ENCODE measurements at regions not wholly inside any gene's neighbourhood (a gene's known extent, or its start where the extent isn't known, plus 50 kb on each side); places are given as distances from the start of the nearest gene placed in this dataset.

DNA sequence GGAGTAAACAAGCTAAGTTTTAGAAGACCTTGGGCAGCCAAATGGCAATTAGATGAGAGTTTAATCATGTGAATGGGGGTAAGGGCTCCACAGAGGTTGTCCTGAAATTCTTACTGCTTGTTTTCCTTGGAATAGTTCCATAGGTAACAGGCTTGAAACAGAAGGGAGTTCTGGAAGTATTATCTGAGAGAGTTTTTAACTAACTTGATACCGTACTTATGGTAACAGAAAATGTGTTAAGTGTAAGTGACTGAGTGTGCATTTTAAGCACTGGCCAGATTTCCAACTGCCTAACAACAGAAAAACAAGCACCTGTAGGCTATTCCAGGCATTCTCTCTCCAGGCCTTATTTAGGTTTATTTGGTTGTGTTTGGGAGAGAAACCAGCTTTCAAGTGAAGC is 414.6 kb upstream of the PDE3A start:
- no peak for TF ChIP-seq FOXM1 (IDR thresholded peaks at IDR 0.05; ENCODE audit: borderline replicate concordance, low read depth)
- no peak for TF ChIP-seq TEAD4 (IDR thresholded peaks at IDR 0.05)
- TF ChIP-seq ZBTB7A (IDR thresholded peaks at IDR 0.05; ENCODE audit: low read depth), result no peak
- TF ChIP-seq CEBPB (IDR thresholded peaks at IDR 0.05), result no peak
- no peak for TF ChIP-seq RAD21 (IDR thresholded peaks at IDR 0.05; ENCODE audit: low read depth)
- TF ChIP-seq CREB1 (IDR thresholded peaks at IDR 0.05; ENCODE audit: low read depth), result no peak
- TF ChIP-seq, protein P1, sequence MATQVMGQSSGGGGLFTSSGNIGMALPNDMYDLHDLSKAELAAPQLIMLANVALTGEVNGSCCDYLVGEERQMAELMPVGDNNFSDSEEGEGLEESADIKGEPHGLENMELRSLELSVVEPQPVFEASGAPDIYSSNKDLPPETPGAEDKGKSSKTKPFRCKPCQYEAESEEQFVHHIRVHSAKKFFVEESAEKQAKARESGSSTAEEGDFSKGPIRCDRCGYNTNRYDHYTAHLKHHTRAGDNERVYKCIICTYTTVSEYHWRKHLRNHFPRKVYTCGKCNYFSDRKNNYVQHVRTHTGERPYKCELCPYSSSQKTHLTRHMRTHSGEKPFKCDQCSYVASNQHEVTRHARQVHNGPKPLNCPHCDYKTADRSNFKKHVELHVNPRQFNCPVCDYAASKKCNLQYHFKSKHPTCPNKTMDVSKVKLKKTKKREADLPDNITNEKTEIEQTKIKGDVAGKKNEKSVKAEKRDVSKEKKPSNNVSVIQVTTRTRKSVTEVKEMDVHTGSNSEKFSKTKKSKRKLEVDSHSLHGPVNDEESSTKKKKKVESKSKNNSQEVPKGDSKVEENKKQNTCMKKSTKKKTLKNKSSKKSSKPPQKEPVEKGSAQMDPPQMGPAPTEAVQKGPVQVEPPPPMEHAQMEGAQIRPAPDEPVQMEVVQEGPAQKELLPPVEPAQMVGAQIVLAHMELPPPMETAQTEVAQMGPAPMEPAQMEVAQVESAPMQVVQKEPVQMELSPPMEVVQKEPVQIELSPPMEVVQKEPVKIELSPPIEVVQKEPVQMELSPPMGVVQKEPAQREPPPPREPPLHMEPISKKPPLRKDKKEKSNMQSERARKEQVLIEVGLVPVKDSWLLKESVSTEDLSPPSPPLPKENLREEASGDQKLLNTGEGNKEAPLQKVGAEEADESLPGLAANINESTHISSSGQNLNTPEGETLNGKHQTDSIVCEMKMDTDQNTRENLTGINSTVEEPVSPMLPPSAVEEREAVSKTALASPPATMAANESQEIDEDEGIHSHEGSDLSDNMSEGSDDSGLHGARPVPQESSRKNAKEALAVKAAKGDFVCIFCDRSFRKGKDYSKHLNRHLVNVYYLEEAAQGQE (IDR thresholded peaks at IDR 0.05; ENCODE audit: low read depth), result no peak
- TF ChIP-seq TCF12 (IDR thresholded peaks at IDR 0.05; ENCODE audit: low read depth), result no peak
- no peak for TF ChIP-seq EGR1 (IDR thresholded peaks at IDR 0.05)
- TF ChIP-seq, protein P2, sequence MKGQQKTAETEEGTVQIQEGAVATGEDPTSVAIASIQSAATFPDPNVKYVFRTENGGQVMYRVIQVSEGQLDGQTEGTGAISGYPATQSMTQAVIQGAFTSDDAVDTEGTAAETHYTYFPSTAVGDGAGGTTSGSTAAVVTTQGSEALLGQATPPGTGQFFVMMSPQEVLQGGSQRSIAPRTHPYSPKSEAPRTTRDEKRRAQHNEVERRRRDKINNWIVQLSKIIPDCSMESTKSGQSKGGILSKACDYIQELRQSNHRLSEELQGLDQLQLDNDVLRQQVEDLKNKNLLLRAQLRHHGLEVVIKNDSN (IDR thresholded peaks at IDR 0.05), result no peak
- TF ChIP-seq YY1 (IDR thresholded peaks at IDR 0.05; ENCODE audit: low read depth), result no peak
- no peak for TF ChIP-seq NFIC (IDR thresholded peaks at IDR 0.05)
- TF ChIP-seq, protein P3, sequence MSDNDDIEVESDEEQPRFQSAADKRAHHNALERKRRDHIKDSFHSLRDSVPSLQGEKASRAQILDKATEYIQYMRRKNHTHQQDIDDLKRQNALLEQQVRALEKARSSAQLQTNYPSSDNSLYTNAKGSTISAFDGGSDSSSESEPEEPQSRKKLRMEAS (IDR thresholded peaks at IDR 0.05), result no peak
- no peak for TF ChIP-seq TAF1 (IDR thresholded peaks at IDR 0.05; ENCODE audit: low read depth)
- TF ChIP-seq EP300 (IDR thresholded peaks at IDR 0.05; ENCODE audit: borderline replicate concordance), result no peak

DNA sequence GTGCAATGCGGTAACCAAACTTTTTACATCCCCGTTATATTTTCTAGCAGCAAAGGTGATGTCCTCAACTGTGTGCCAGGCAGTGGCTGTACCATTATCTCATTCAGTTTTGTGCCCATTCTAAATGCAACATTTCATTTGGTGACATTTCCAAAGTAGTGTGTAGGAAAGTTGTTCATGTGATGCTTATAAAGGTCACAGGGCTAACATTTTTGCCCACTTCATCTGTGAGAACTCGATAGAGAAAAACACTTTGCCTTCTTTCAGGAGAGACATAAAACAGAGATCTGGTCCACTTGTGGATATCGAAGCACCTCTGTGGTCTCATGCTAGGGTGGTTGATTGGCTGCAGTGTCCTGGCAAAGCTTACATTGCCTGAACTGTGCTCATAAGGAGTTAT is 414.2 kb upstream of the PDE3A start:
- TF ChIP-seq, protein P1 (IDR thresholded peaks at IDR 0.05; ENCODE audit: low read depth), result no peak
- no peak for TF ChIP-seq YY1 (IDR thresholded peaks at IDR 0.05; ENCODE audit: low read depth)
- TF ChIP-seq, protein P2 (IDR thresholded peaks at IDR 0.05), result no peak

DNA sequence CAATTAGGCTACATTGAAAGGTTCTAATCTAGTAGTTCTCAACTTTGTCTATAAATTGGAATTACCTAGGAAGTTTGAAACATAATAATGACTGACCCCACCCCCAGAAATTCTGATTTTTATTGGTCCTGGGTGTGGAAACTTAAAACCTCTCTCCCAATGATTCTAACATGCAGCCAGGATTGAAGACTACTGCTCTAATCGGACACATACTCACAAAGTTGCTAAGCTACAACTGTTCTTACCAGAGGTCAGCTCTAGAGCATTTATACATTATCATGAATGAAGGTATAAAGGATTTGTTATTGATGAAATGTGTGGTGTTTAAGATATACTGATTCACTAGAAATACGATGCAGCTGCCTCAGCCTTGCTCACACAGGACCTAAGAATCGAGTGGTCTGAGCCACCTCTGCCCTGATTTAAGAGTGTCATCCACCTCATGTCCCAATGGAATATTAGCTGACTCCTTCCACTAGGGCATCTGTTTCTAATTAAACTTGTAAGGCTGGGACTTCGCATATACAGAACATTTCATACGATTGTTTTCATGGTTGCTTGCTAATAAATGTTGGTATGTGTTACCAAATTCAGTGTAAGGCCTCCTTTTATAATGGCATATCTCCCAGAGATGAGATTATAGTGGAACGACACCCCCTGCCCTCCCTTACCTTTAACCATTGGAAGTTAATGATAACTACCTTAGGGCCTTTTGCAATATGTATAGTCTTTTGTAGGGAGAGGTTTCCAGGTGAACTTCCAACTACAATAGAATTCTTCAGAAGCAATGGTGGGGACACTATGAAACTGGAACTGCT is 410.8 kb upstream of the PDE3A start:
- TF ChIP-seq NFIC (IDR thresholded peaks at IDR 0.05), result no peak
- no peak for TF ChIP-seq CREB1 (IDR thresholded peaks at IDR 0.05; ENCODE audit: low read depth)
- TF ChIP-seq TCF12 (IDR thresholded peaks at IDR 0.05; ENCODE audit: low read depth), result no peak
- no peak for TF ChIP-seq CEBPB (IDR thresholded peaks at IDR 0.05)
- TF ChIP-seq EGR1 (IDR thresholded peaks at IDR 0.05), result no peak
- TF ChIP-seq, protein P1 (IDR thresholded peaks at IDR 0.05; ENCODE audit: low read depth), result no peak
- TF ChIP-seq RAD21 (IDR thresholded peaks at IDR 0.05; ENCODE audit: low read depth), result no peak
- no peak for TF ChIP-seq TEAD4 (IDR thresholded peaks at IDR 0.05)
- TF ChIP-seq, protein P2 (IDR thresholded peaks at IDR 0.05), result no peak
- no peak for TF ChIP-seq FOXM1 (IDR thresholded peaks at IDR 0.05; ENCODE audit: borderline replicate concordance, low read depth)
- TF ChIP-seq YY1 (IDR thresholded peaks at IDR 0.05; ENCODE audit: low read depth), result no peak
- TF ChIP-seq TAF1 (IDR thresholded peaks at IDR 0.05; ENCODE audit: low read depth), result no peak
- TF ChIP-seq ZBTB7A (IDR thresholded peaks at IDR 0.05; ENCODE audit: low read depth), result no peak
- TF ChIP-seq, protein P3 (IDR thresholded peaks at IDR 0.05), result no peak
- TF ChIP-seq EP300 (IDR thresholded peaks at IDR 0.05; ENCODE audit: borderline replicate concordance), result no peak

DNA sequence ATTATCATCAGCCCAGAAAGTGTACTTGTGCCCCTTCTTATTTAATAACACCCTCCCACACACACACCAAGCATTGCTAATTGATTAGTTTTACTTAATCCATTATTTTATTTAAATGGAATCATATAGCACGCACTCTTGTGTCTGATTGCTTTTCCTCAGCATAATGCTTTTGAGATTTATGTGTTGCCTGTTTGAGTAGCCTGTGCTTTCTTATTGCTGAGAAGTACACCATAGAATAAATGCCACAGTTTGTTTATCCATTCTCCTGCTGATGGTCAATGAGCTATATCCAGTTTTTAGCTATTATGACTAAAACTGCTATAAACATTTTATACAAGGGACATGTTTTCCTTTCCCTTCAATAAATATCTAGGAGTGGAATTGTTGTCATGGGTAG is 409.9 kb upstream of the PDE3A start:
- no peak for TF ChIP-seq CREB1 (IDR thresholded peaks at IDR 0.05; ENCODE audit: low read depth)
- no peak for TF ChIP-seq EGR1 (IDR thresholded peaks at IDR 0.05)
- no peak for TF ChIP-seq ZBTB7A (IDR thresholded peaks at IDR 0.05; ENCODE audit: low read depth)
- TF ChIP-seq, protein P3 (IDR thresholded peaks at IDR 0.05), result no peak
- no peak for TF ChIP-seq FOXM1 (IDR thresholded peaks at IDR 0.05; ENCODE audit: borderline replicate concordance, low read depth)
- no peak for TF ChIP-seq TCF12 (IDR thresholded peaks at IDR 0.05; ENCODE audit: low read depth)
